NCI-H2171 (cell line): ENCODE measurements at regions not wholly inside any gene's neighbourhood (a gene's known extent, or its start where the extent isn't known, plus 50 kb on each side); places are given as distances from the start of the nearest gene placed in this dataset.

Source experiments
- DNase-seq: peaks from one replicate; lab custom pipeline; 2025; lab: John Stamatoyannopoulos, UW

DNA sequence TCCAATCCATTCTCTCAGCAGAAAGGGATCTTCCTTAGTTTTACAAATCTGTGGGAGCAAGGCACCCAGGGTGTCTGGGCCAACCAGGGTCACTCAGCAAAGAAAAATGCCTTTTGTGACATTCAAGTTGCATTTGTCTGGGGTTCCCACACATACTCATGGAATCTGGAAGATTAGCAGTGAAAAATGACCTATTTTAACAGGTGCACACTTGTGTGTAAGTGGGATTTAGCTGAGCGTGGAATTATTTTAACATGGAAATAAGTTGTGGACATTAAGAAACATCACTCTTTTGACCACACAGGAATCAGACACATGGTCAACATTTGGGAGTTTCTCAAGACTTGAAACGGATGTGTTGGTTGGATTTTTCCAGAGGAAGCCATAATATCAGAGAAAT is 234.9 kb downstream of the OPA1 start:
- DNase-seq: no peak

DNA sequence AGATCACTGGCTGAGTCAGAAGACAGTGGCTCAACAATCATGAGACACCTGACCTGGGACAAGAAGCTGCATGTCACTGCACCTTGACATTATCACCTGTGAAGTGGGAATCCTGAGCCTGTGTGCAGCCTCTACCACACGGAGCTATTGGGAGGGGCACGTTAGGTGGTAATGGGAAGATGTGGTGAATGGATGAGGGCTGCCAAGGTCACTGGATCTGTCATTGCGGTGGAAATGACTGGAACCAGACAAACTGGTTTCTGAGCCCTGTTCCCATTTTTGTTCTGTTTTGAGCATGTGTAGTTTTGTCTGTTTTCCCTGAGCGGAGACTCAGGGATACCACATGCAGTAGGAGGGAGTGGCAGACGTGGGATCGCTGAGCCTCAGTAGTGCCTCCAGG is 235.5 kb downstream of the OPA1 start:
- DNase-seq: no peak

DNA sequence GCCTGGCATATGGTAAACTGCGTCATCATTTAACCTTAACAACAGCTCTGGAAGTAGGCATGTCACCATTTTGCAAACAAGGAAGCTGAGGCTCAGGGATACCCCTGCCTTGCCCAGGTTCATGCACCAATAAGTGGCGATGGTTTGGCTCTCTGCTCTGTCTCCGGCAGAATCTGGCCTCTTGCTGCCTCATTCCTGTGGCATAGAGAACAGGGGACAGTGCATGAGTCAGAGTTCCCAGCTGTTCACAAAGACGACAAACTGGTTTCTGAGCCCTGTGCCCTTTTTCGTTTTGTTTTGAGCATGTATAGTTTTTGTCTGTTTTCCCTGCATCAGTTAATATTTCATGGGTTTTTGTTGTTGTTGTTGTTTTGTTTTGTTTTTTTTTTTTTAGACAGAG is 236.8 kb downstream of the OPA1 start:
- DNase-seq: no peak

- peak; percentile 73 for DNase-seq
Measured at GRCh38 chr3:193830791-193831191, 237.8 kb downstream of the OPA1 start.

GRCh38 chr3:193831495-193832455 is 238.8 kb downstream of the OPA1 start:
- DNase-seq: no peak

GRCh38 chr3:193832833-193833413 is 239.9 kb downstream of the OPA1 start:
- DNase-seq: no peak

DNA sequence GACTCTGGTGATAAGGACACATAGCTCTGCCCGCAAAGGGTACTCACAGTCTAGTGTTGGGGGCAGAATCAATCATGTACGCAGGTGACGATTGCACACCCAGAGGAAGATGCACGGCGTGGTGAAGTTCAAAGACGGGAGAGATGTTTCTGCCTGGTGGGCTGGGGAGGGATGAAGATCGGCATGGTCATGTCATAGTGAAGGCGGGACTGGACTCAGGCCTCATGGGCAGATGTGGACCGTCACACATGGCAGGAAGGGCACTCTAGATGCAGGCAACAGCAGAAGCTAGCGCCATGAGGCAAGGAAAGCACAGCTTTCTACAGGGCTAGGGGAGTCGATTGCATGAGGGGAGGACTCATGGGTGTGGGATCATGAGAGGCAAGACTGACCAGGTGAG is 240.6 kb downstream of the OPA1 start:
- DNase-seq: no peak

GRCh38 chr3:193835414-193835813 is 242.4 kb downstream of the OPA1 start:
- no peak for DNase-seq

DNA sequence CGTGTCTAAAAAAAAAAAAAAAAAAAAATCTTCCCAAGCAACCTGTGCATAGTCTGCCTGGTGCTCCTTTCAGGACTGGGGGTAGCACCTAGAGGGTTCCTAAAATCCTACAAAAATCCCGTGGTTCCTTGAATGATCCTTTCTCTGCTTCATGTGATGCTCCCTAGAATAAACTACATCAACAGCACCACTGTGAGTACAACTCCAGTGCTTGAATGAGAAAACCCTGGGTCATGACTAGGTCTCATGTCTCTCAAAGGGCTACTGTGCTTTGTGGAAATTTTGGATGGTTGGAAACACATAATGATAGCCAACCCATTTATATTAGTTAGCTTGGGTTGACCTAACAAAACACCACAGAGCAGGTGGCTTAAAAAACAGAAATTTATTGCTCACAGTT is 243.5 kb downstream of the OPA1 start:
- DNase-seq: no peak

- no peak for DNase-seq
Measured at GRCh38 chr3:193836918-193837317, 243.9 kb downstream of the OPA1 start.

- DNase-seq: no peak
Measured at GRCh38 chr3:193837347-193837827, 244.4 kb downstream of the OPA1 start.

GRCh38 chr3:193840111-193840641 is 247.2 kb downstream of the OPA1 start:
- DNase-seq: no peak

DNA sequence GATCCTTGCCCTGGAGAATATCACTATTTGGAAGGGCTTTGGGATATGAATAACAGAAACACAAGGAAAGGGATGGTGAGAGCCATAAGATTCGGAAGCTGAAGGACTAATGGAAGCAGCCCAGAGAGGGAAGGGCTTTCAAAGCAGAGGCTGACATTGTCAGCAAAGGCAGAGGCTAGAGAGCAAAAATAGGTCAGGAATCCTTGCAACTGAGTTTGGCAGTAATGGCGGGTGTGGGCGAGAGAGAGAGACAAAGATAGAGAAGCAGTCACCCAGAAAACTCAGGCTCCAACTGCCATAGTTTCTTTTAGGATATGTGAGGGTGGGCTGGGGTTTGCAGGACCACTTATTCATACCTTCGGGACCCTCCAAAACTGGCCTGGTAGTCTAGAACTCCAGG is 248.6 kb downstream of the OPA1 start:
- no peak for DNase-seq

DNA sequence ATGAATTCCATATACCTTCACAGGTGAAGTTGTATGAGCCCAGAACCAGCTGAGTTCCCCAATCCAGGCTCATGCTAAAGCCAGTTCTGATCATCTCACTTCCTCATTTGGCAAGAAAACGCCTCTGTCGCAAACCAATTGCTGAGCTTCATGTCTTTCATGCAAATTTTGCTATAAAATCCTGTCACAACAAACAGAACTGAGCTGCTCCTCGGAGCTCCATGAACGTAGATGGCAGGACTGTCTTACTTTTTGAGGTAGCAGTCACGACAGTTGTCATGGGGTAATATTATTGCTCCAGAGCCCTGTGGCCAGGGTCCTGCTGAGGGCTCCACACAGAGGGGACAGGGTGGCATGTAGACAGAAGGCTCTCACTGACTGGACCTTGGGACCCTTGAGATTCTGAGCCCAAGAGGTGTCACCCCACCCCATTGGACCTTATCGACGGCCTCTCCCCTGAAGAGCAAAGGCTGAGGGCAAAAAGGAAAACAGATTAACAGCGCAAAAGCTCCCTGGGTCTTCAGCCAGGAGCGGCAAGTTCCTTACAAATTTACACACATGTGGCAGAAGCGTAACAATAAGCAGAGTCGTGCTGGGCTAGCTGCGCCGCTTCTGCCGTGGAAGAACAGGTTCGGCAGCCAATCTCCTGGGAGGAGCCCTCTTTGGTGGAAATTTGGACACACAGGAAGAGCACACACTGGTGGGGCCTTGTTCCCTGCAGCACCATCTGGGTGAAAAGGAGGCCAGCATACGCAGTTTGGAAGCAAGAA is 249.2 kb downstream of the OPA1 start:
- no peak for DNase-seq

DNA sequence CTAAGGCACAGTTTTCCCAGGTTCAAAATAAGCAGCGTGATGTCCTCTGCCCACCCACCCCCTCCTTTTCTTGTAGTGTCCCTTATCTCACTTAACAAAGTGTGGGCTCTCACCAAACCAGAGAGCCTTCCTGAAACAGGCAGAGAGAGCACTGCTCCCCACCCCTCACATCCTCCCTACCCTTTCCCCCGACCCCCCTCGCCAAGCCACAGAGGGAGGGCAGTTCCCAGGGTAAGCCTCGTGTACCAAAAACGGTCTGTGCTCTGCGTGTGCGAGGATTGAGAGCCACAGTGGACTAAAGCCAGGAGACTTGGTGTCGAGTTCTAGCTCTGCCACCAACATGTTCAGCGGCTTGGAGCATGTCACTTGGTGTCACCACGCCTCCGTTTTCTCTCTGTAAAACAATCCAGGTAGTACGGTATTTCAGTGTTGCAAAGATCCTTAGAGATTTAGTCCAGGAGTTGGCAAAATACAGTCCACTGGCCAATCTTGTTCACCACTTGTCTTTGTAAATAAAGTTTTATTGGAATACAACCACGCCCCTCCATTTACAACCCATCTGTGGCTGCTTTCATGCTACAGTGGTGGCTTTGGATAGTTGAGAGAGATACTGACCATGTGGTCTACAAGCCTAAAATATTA is 249.9 kb downstream of the OPA1 start:
- no peak for DNase-seq

DNA sequence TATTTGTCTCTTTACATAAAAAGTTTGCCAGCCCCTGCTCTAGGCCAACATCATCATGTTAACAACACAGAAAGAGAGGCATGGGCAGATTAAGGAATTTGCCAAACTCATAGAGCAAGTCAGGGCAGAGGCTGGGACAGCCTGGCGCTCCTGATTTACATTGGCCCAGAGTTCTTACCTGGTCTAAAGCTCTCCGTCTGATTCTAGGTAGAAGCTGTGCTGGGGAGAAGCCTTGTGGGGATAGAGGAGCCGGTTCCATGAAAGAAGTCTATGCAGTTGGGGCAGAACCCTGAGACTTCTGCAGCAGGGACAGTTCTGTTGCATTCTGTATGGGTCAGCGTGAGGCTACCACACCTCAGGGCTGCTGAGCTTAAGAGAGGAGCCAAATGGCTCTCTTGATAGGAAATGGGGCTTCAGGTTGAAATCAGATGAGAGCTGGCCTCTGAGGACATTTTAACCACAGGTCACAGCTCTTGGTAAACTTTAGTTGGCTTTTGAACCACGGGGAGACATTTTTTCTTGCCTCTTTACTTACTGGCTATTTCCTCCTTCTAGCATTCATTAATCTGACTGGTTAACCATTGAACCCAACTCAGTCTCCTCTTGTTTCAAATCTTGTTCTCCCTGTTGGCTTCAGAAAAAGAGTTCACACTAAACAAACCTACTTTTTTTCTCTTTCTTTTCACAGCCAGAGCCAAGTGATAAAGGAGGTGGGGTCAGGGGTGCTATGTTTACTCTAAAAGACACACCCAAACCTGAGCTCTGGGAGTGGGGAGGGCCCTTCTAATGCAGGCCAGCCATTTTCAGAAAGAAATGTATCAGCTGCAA is 250.7 kb downstream of the OPA1 start:
- no peak for DNase-seq

GRCh38 chr3:193844472-193844871 is 251.5 kb downstream of the OPA1 start:
- DNase-seq: no peak

DNA sequence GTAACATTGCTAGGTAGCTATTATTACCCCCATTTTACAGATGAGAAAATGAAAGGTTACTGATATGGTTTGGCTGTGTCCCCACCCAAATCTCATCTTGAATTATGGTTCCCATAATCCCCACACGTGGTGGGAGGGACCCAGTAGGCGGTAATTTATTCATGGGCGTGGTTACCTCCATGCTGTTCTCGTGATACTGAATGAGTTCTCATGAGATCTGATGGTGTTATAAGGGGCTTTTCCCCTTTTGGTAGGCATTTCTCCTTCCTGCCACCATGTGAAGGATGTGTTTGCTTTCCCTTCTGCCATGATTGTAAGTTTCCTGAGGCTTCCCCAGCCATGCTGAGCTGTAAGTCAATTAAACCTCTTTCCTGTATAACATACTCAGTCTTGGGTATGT is 252.1 kb downstream of the OPA1 start:
- no peak for DNase-seq

GRCh38 chr3:193846569-193846968 is 253.6 kb downstream of the OPA1 start:
- no peak for DNase-seq

- DNase-seq: no peak
Measured at GRCh38 chr3:193847402-193847801, 254.4 kb downstream of the OPA1 start.

DNA sequence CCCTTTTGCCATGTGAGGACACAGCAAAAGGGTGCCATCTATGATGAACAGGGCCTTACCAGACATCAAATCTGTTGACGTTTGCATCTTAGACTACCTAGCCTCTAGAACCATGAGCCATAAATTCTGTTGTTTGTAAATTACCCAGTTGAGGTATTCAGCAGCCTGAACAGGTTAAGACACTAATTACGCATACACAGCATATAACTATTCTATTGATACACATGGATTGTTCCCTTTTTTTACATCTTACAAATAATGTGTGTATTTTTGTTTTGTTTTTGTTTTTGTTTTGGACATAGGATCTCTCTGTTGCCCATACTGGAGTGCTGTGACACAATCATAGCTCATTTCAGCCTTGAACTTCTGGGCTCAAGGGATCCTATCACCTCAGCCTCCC is 255.5 kb downstream of the OPA1 start:
- DNase-seq: no peak
